Ishikawa (cell line): ENCODE measurements at regions not wholly inside any gene's neighbourhood (a gene's known extent, or its start where the extent isn't known, plus 50 kb on each side); places are given as distances from the start of the nearest gene placed in this dataset.

Experiments used
- CEBPB ChIP-seq: IDR thresholded peaks from 2 replicates; pipeline ENCODE4 v1.6.1; 2012
- CREB1 ChIP-seq: IDR thresholded peaks from 2 replicates; pipeline ENCODE4 v1.6.1; 2012; ENCODE audit warnings: low read depth
- TF ChIP-seq, protein P1 (sequence below): IDR thresholded peaks from 2 replicates; pipeline ENCODE4 v1.6.1; 2012
- TF ChIP-seq, protein P2 (sequence below): IDR thresholded peaks from 2 replicates; pipeline ENCODE4 v1.6.1; 2012

DNA sequence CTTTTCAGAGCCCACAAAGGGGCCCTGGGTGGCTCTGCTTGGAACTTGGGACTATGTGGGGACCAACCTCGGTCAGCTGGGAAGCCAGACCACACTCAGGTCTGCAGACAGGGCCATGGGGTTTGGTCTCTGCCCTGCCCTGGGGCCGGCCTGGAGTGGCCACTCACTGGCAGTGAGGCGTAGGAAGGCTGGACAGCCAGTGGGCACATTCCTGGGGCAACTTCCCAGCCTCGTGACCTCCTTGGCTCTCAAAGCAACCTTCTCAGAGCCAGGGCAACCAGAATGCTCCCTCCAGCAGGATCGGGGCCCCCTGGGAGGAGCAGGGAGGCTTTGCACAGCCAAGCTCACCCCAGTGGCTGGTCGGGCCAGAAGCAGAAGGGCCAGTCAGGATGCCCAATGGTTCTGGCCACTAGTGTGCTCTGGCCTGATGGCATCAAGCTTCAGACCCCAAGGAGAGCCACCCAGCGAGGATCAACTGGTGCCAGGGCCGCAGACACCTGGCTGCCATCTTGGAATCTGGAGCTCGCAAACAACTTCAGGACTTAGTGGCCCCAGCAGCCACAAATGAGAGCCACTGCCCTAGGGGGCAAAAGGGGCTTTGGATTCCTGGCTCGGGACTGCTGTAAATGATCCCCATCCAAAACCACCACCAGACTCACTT lies 87.1 kb downstream of the MYEOV start:
- TF ChIP-seq CREB1, result no peak
- TF ChIP-seq, protein P1, sequence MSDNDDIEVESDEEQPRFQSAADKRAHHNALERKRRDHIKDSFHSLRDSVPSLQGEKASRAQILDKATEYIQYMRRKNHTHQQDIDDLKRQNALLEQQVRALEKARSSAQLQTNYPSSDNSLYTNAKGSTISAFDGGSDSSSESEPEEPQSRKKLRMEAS, result no peak
- TF ChIP-seq CEBPB, result no peak
- TF ChIP-seq, protein P2, sequence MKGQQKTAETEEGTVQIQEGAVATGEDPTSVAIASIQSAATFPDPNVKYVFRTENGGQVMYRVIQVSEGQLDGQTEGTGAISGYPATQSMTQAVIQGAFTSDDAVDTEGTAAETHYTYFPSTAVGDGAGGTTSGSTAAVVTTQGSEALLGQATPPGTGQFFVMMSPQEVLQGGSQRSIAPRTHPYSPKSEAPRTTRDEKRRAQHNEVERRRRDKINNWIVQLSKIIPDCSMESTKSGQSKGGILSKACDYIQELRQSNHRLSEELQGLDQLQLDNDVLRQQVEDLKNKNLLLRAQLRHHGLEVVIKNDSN, result no peak
